ENCODE measurements at regions not wholly inside any gene's neighbourhood (a gene's known extent, or its start where the extent isn't known, plus 50 kb on each side); places are given as distances from the start of the nearest gene placed in this dataset.
"Not testable (repeated sequence)": the region's sequence is repeated elsewhere in the genome, so short reads cannot be mapped to it uniquely, and the experiment has no call there.

DNA sequence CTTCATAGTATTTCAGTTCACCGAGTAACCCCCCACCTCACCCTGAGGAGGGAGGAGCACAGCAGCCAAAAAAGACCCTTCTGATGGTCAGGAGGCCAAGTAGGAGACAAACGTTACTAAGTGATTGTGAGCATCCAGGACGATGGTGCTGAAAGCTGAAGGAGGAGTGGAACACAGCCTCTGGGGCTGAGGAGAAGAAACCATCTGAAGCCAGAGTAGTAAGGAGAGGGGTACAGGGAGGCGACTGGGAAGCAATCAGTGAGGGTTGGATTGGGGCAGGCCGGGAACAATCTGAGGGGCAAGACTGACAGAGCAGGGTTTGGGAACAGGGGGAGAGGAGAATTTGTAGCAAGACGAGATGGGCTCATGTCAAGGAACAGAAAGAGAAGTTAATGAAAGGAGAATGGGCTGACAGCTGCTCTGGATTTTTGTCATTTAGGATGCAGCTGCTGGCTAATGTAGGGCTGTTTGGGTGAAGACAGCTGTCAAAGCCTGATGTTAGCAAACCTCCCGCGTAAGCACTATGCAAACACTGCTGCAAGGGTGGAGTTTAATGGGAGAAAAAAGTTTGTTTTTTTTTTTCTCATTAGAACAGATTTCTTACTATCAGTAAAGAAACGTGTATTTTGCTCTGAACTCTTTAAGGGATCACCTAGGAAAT, 622.2 kb downstream of the EDEM1 start:
- no peak for DNase-seq

- no peak for DNase-seq
Observed at GRCh38 chr3:5811016-5811415, 623.5 kb downstream of the EDEM1 start.

DNA sequence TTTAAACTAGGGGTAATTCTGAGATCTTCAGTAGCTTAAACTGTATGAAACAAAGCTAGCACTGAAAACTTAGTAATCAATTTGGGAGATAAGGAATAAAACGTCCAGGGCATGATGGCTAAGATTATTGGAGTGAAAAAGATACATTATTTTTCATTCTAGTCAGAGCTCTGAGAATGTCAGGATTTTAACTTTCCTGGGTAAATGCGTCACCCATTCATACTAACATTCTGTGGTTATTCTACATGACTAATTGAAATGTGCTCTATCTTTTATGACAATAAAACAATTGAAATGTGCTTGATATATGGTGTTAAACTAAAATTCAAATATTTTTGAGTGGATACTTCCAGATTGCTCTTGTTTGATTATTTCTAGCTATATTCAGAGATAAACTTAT, 626.0 kb downstream of the EDEM1 start:
- DNase-seq, result no peak

- no peak for DNase-seq
Observed at GRCh38 chr3:5822843-5823242, 635.3 kb downstream of the EDEM1 start.

- DNase-seq, result no peak
Observed at GRCh38 chr3:5826467-5826866, 639.0 kb downstream of the EDEM1 start.

DNA sequence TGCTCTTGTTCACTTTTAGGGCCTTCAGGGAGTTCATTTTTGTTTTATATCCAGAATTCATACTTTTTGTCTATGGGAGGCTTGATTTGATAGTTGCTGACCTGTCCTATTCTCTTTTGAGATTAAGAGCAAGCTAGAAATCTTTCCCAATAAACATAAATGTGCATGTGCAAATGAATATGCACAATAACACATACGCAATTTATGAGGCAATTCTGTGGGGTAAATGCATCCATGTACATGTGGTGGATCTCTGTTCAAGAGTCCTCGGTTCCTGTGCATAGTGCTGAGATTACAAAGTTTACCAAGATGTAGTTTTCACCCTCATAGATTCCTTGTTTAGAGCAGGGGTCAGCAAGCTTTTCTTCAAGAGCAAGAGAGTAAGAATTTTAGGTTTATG, 640.7 kb downstream of the EDEM1 start:
- DNase-seq, result no peak

DNA sequence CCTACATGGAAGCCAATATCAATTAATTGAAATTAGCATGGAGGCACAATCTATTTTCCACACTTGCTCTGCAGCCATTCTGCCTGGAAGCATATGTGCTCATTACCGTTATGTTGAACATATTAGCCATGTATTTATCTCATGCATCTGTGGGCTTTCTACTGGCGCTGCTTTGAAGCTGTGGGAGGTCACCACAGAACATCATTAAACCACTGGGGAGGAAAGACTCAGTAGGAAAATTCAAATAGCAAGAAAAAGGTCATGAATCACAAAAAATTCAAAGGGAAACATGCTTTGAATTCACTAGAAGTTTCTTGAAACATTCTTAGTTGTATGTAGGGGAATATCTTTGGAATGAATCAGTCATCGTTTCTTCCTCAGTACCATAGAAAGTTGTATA, 652.5 kb downstream of the EDEM1 start:
- DNase-seq, result no peak

DNA sequence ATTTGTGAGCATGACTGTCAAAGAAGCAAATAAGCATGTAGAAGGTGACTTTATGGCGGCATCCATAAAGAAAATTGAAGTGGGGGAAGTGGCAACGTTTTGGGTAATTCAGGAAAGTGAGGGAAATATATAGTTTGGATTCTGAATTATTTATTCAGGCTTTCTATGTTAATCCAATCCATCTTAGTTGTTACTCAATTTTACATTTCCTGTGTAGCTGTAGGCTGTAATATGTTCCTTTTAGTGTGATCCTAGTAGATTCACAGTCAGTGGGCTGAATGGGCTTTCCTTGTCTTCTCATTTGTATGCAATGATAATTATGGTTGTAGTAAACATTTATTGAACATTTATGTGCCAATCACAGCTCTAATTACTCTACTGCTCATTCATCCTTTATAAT, 654.1 kb downstream of the EDEM1 start:
- DNase-seq, result no peak

GRCh38 chr3:5846261-5846660, 658.8 kb downstream of the EDEM1 start:
- DNase-seq, result no peak

GRCh38 chr3:5861151-5861550, 673.6 kb downstream of the EDEM1 start:
- no peak for DNase-seq

DNA sequence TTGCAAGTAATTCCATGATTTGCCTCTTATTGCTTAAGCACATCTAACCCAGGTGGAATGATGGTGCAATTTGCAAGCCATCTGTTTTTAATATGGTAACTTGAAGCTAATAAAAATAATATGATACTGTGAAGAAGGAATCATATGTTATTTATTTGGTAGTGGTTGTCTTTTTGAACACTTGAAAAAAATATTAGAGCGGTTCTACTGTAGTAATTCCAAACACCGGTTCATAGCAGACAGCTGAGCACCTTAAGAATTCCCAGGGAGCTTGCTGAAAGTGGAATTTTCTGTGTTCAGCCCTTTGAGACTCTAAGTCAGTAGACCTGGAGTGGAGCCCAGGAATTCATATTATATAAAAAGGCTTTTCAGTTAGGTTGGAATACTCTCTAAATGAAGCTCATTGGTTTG, 687.4 kb downstream of the EDEM1 start:
- DNase-seq, result peak in 4 of 51 donors; percentile 1 to 35 (median 6)

DNA sequence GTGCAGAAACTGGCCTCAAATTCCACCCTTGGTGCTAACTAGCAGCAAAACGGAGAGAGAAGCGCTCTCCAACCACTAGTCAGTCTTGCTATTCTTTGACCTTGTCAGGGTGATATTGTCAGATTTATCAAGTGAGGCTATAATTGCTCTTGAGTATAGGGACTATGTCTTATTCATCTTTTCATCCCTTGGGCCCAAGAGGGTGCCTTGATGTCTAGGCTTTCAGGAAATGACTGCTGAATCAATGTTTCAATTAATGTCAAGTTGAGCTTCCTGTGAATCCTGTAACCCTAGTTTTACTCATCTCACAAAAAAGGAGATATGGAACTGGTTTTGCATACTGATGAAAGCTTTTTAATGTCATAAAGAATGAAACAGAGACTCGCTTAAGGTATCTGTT, 701.3 kb downstream of the EDEM1 start:
- DNase-seq, result no peak

- no peak for DNase-seq
Observed at GRCh38 chr3:5889374-5889773, 701.9 kb downstream of the EDEM1 start.

GRCh38 chr3:5891711-5892110, 704.2 kb downstream of the EDEM1 start:
- peak in 1 of 51 donors; percentile 7 for DNase-seq

- no peak for DNase-seq
Observed at GRCh38 chr3:5898106-5898505, 710.6 kb downstream of the EDEM1 start.

- DNase-seq, result no peak
Observed at GRCh38 chr3:5899014-5899761, 711.7 kb downstream of the EDEM1 start.

DNA sequence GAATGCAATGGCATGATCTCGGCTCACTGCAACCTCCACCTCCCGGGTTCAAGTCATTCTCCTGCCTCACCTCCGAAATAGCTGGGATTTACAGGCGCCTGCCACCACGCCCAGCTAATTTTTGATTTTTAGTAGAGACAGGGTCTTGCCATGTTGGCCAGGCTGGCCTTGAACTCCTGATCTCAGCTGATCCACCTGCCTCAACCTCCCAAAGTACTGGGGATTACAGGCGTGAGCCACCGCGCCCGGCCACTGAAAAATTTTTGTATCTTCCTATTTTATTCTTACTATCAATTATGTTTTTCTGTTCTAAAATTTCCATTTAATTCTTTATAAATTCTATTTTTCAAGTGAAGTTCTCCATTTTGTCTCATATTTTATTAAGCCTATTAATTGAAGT, 730.4 kb downstream of the EDEM1 start:
- DNase-seq, result no peak

GRCh38 chr3:5918626-5919025, 731.1 kb downstream of the EDEM1 start:
- no peak for DNase-seq

- DNase-seq, result no peak
Observed at GRCh38 chr3:5929027-5929426, 741.5 kb downstream of the EDEM1 start.

DNA sequence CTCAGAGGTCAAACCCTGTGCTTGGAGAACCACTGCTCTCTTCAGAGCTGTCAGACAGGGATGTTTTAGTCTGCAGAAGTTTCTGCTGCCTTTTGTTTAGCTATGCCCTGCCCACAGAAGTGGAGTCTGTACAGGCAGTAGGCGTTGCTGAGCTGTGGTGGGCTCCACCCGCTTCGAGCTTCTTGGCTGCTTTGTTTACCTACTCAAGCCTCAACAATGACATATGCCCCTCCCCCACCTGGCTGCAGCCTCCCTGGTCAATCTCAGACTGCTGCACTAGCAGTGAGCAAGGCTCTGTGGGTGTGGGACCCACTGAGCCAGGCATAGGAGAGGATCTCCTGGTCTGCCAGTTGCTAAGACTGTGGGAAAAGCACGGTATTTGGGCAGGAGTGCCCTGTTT, 756.6 kb downstream of the EDEM1 start:
- not testable (repeated sequence) for DNase-seq

- DNase-seq, result no peak
Observed at GRCh38 chr3:5948084-5948483, 760.6 kb downstream of the EDEM1 start.

- DNase-seq, result no peak
Observed at GRCh38 chr3:5951026-5951425, 763.5 kb downstream of the EDEM1 start.

GRCh38 chr3:5972586-5972985, 785.1 kb downstream of the EDEM1 start:
- no peak for DNase-seq

Measured in hypothalamus (tissue), 51 donors.